GM10266 (cell line): ENCODE measurements at regions not wholly inside any gene's neighbourhood (a gene's known extent, or its start where the extent isn't known, plus 50 kb on each side); places are given as distances from the start of the nearest gene placed in this dataset.

Source experiments
- DNase-seq: peaks from one replicate; pipeline ENCODE4 v3.0.0; 2012; ENCODE audit errors: extremely low spot score
- TF ChIP-seq, protein P1 (sequence below): IDR thresholded peaks from 2 replicates; pipeline ENCODE4 v1.5.1; 2012; ENCODE audit warnings: mild to moderate bottlenecking, low read depth; ENCODE audit not compliant: control insufficient read depth, insufficient read depth; ENCODE audit errors: missing control alignments

DNA sequence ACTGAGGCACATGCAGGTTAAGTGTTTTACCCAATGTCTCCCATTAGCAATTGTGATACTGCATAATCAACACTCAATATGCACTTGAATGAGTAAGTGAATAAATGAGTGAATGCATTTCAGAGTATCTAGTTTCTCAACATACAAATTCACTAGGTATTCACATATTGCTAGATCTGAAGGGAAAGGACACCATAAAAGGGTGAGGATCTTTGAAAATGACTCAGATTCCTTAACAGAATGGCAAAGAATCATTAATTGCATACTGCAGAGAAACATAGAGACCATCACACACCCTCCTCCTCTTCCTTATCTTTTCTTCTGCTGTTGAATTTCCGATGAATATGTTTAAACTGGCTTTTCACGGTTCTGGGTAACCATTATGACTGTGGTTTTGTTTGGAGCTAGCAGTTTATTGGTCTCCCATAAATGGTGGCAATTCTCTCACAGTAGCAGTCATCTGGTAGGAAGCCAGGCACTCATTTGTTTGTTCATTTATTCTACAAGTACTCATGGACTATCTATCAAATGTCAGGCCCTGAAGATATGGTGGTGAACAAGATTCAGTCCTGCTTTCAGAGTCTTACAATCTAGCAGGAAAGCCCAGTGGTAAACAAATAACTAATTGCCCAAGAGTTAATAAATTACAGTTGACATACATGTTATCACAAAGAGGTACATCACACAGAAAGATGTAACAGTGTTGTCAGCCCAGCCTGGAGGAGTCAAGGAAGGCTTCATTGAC lies 70.2 kb downstream of the LLPH start:
- no peak for DNase-seq
- TF ChIP-seq, protein P1, sequence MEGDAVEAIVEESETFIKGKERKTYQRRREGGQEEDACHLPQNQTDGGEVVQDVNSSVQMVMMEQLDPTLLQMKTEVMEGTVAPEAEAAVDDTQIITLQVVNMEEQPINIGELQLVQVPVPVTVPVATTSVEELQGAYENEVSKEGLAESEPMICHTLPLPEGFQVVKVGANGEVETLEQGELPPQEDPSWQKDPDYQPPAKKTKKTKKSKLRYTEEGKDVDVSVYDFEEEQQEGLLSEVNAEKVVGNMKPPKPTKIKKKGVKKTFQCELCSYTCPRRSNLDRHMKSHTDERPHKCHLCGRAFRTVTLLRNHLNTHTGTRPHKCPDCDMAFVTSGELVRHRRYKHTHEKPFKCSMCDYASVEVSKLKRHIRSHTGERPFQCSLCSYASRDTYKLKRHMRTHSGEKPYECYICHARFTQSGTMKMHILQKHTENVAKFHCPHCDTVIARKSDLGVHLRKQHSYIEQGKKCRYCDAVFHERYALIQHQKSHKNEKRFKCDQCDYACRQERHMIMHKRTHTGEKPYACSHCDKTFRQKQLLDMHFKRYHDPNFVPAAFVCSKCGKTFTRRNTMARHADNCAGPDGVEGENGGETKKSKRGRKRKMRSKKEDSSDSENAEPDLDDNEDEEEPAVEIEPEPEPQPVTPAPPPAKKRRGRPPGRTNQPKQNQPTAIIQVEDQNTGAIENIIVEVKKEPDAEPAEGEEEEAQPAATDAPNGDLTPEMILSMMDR = no peak

DNA sequence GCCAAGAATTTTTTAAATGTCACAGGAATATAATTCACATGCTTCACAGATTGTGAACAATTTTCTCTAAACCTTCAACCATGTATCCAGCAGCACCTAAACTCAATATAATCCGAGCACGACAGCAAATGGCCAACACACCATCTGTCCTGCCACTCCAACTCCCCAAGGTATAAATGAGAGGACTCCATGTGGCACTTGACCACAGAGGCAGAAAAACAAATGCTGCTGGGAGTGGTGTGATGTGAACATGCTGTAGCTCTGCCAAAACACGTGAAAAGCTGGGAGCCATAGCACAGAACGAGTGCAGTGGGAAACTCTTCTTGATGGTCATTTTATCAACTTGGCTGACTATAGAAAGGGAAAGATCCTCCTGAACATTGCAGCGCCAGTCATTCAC lies 70.9 kb downstream of the LLPH start:
- TF ChIP-seq, protein P1 = no peak
- DNase-seq = no peak

DNA sequence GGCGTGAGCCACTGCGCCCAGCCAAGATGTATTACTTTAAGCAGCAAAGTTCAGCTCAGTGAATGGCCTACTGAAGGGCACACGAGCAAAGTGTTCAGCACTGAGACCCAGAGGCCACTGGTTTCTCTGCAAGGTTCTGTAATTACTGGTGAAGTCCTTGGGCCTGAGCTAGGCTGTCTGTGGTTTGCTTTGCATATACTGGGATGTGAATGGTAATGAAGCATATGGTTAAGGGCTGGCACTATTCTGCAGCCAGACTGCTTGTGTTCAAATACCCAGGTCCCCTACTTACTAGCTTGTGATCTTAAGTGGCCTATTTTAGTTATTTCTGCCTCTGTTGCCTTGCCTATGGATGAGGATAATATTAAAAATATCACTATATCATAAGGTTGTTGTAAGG lies 72.0 kb downstream of the LLPH start:
- TF ChIP-seq, protein P1 = no peak
- DNase-seq = no peak

DNA sequence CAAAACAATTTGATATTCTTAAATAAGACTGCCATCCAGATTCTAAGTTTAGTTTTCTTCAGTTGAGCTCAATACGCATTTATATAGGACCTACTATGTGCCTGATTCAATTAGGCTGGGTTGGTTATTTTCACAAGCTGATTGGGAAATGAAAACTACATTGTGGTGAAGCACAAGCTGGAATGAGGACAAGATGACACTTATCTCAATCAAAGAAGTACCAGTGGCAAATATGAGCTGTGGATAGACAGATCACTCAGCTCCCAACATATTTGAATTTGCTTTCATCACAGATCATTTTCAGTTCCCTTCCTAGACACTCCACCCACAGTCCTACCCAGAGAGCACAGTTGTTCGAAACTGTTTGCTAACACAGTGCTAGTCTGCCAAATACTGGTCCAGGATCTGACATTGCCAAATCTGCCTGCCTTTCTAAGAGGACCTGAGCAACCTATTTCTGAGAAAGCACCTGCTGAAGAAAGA lies 74.7 kb downstream of the LLPH start:
- peak; percentile 56 for DNase-seq
- TF ChIP-seq, protein P1 = no peak

GRCh38 chr12:66052988-66053615 lies 77.4 kb downstream of the LLPH start:
- no peak for DNase-seq
- TF ChIP-seq, protein P1 = no peak

DNA sequence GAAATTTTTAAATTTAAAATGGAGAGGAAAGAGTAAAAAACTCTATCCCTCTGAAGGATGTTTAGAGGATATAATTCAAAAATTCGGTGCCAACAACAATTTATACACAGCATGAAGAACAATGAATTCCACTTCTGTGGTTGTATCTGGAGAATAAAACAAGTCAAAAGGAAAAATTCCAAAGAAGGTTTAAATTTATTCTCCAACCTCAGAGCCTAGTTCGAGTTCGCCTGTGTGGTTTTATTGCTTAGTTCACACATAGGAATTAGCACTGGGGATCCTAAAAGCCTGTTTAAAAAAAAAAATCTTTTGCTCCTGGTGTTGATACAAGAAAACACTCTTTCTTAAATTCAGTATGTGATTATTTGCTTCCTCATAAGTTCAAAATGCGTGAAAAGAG lies 79.2 kb downstream of the LLPH start:
- TF ChIP-seq, protein P1 = no peak
- no peak for DNase-seq

DNA sequence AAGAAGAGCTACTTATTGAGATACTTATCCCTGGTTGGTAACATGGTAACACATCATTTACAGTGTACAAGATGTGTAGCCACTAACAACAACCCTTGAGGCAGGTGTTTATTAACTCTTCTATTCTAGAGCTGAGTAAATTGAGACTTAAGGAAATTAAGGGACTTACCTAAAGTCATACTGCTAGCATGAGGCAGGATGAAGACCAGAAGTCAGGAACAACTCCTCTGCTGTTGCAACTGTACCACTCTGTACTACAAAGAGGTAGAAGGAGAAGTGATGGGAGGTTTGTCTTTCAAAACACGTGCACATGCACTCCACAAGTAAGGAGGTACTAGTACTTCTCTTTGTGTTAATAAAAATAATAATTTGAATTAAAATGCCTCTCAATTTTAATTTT lies 79.9 kb downstream of the LLPH start:
- DNase-seq = no peak
- TF ChIP-seq, protein P1 = no peak
